ENCODE measurements at regions not wholly inside any gene's neighbourhood (a gene's known extent, or its start where the extent isn't known, plus 50 kb on each side); places are given as distances from the start of the nearest gene placed in this dataset.

GRCh38 chr3:35492841-35493240 lies 146.5 kb upstream of the ARPP21 start:
- no peak for DNase-seq (ENCODE audit: low spot score)

GRCh38 chr3:35498506-35499210 lies 140.7 kb upstream of the ARPP21 start:
- no peak for DNase-seq (ENCODE audit: low spot score)

- no peak for DNase-seq (ENCODE audit: low spot score)
Measured at GRCh38 chr3:35500641-35501350, 138.5 kb upstream of the ARPP21 start.

GRCh38 chr3:35502699-35503098 lies 136.6 kb upstream of the ARPP21 start:
- DNase-seq (ENCODE audit: low spot score) = no peak

- no peak for DNase-seq (ENCODE audit: low spot score)
Measured at GRCh38 chr3:35505181-35505580, 134.1 kb upstream of the ARPP21 start.

- no peak for DNase-seq (ENCODE audit: low spot score)
Measured at GRCh38 chr3:35505772-35506171, 133.6 kb upstream of the ARPP21 start.

GRCh38 chr3:35519936-35520335 lies 119.4 kb upstream of the ARPP21 start:
- DNase-seq (ENCODE audit: low spot score) = no peak

- no peak for DNase-seq (ENCODE audit: low spot score)
Measured at GRCh38 chr3:35521196-35521595, 118.1 kb upstream of the ARPP21 start.

- no peak for DNase-seq (ENCODE audit: low spot score)
Measured at GRCh38 chr3:35522450-35522849, 116.9 kb upstream of the ARPP21 start.

- DNase-seq (ENCODE audit: low spot score) = no peak
Measured at GRCh38 chr3:35523074-35523473, 116.3 kb upstream of the ARPP21 start.

- no peak for DNase-seq (ENCODE audit: low spot score)
Measured at GRCh38 chr3:35523838-35524237, 115.5 kb upstream of the ARPP21 start.

- peak; percentile 7 for DNase-seq (ENCODE audit: low spot score)
Measured at GRCh38 chr3:35524856-35525255, 114.5 kb upstream of the ARPP21 start.

GRCh38 chr3:35528728-35529127 lies 110.6 kb upstream of the ARPP21 start:
- no peak for DNase-seq (ENCODE audit: low spot score)

GRCh38 chr3:35529337-35529736 lies 110.0 kb upstream of the ARPP21 start:
- no peak for DNase-seq (ENCODE audit: low spot score)

GRCh38 chr3:35537265-35537664 lies 102.1 kb upstream of the ARPP21 start:
- DNase-seq (ENCODE audit: low spot score) = no peak

GRCh38 chr3:35544976-35545375 lies 94.3 kb upstream of the ARPP21 start:
- DNase-seq (ENCODE audit: low spot score) = no peak

GRCh38 chr3:35549690-35550089 lies 89.6 kb upstream of the ARPP21 start:
- DNase-seq (ENCODE audit: low spot score) = no peak

- DNase-seq (ENCODE audit: low spot score) = no peak
Measured at GRCh38 chr3:35562141-35562540, 77.2 kb upstream of the ARPP21 start.

- DNase-seq (ENCODE audit: low spot score) = no peak
Measured at GRCh38 chr3:35565048-35565447, 74.3 kb upstream of the ARPP21 start.
